SK-N-SH (cell line): ENCODE measurements at regions not wholly inside any gene's neighbourhood (a gene's known extent, or its start where the extent isn't known, plus 50 kb on each side); places are given as distances from the start of the nearest gene placed in this dataset.

ENCODE experiments used
- GATA2 ChIP-seq: sonication (generic); formaldehyde crosslinking; IDR thresholded peaks from 2 replicates; pipeline ENCODE4 v1.5.0; 2020; ENCODE audit warnings: mild to moderate bottlenecking, missing genetic modification reagents
- JUND ChIP-seq: IDR thresholded peaks from 2 replicates; pipeline ENCODE4 v1.4.0; 2012
- NRF1 ChIP-seq: IDR thresholded peaks from 2 replicates; pipeline ENCODE4 v1.6.1; 2012; ENCODE audit warnings: low read depth, mild to moderate bottlenecking, low read length
- POLR2AphosphoS5 ChIP-seq: IDR thresholded peaks from 2 replicates; pipeline ENCODE4 v1.6.1; 2012; ENCODE audit warnings: low read depth, low read length
- RFX5 ChIP-seq: IDR thresholded peaks from 2 replicates; pipeline ENCODE4 v1.6.1; 2012; ENCODE audit warnings: mild to moderate bottlenecking, improper control_type of control experiment, low read length
- SMC3 ChIP-seq: IDR thresholded peaks from 2 replicates; pipeline ENCODE4 v1.6.1; 2012; ENCODE audit warnings: low read depth, low read length, improper control_type of control experiment
- TEAD4 ChIP-seq: IDR thresholded peaks from 2 replicates; pipeline ENCODE4 v1.4.0; 2012; ENCODE audit warnings: mild to moderate bottlenecking, borderline replicate concordance; ENCODE audit not compliant: insufficient read depth
- YY1 ChIP-seq: IDR thresholded peaks from 2 replicates; pipeline ENCODE4 v1.4.0; 2012; ENCODE audit warnings: low read depth, mild to moderate bottlenecking
- TF ChIP-seq, protein P1 (sequence below): IDR thresholded peaks from 2 replicates; pipeline ENCODE4 v1.4.0; 2012; ENCODE audit warnings: low read depth
- TF ChIP-seq, protein P2 (sequence below): IDR thresholded peaks from 2 replicates; pipeline ENCODE4 v1.6.1; 2012; ENCODE audit warnings: mild to moderate bottlenecking, low read depth, low read length, moderate library complexity
- TF ChIP-seq, protein P3 (sequence below): fragments of 200-600 bp; sonication (generic); IDR thresholded peaks from 2 replicates; pipeline ENCODE4 v1.6.1; 2017; ENCODE audit warnings: antibody characterized with exemption, mild to moderate bottlenecking, moderate library complexity

DNA sequence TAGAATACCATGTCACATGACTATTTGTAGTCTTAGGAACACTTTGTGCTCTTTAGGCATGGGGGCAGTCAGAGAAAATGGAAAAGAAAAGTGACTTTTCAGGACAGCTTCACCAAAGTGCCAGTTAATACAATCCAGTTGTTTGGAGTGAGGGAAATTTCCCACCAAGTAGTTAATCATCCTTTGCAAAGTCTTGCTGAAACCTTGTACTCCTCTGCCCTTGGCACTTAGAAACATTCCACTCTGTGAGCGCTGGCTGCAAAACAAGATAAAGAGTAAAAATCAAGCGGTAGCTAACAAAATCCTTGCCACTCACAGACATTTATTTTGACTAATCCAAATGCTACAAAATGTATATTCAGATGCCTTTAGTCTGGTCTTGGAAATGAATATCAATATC is 229.2 kb upstream of the HSF2 start:
- no peak for TF ChIP-seq TEAD4
- TF ChIP-seq, protein P1, sequence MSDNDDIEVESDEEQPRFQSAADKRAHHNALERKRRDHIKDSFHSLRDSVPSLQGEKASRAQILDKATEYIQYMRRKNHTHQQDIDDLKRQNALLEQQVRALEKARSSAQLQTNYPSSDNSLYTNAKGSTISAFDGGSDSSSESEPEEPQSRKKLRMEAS = no peak
- TF ChIP-seq YY1 = no peak
- TF ChIP-seq, protein P2, sequence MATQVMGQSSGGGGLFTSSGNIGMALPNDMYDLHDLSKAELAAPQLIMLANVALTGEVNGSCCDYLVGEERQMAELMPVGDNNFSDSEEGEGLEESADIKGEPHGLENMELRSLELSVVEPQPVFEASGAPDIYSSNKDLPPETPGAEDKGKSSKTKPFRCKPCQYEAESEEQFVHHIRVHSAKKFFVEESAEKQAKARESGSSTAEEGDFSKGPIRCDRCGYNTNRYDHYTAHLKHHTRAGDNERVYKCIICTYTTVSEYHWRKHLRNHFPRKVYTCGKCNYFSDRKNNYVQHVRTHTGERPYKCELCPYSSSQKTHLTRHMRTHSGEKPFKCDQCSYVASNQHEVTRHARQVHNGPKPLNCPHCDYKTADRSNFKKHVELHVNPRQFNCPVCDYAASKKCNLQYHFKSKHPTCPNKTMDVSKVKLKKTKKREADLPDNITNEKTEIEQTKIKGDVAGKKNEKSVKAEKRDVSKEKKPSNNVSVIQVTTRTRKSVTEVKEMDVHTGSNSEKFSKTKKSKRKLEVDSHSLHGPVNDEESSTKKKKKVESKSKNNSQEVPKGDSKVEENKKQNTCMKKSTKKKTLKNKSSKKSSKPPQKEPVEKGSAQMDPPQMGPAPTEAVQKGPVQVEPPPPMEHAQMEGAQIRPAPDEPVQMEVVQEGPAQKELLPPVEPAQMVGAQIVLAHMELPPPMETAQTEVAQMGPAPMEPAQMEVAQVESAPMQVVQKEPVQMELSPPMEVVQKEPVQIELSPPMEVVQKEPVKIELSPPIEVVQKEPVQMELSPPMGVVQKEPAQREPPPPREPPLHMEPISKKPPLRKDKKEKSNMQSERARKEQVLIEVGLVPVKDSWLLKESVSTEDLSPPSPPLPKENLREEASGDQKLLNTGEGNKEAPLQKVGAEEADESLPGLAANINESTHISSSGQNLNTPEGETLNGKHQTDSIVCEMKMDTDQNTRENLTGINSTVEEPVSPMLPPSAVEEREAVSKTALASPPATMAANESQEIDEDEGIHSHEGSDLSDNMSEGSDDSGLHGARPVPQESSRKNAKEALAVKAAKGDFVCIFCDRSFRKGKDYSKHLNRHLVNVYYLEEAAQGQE = no peak
- TF ChIP-seq RFX5 = no peak
- TF ChIP-seq JUND = no peak
- no peak for TF ChIP-seq POLR2AphosphoS5
- TF ChIP-seq, protein P3, sequence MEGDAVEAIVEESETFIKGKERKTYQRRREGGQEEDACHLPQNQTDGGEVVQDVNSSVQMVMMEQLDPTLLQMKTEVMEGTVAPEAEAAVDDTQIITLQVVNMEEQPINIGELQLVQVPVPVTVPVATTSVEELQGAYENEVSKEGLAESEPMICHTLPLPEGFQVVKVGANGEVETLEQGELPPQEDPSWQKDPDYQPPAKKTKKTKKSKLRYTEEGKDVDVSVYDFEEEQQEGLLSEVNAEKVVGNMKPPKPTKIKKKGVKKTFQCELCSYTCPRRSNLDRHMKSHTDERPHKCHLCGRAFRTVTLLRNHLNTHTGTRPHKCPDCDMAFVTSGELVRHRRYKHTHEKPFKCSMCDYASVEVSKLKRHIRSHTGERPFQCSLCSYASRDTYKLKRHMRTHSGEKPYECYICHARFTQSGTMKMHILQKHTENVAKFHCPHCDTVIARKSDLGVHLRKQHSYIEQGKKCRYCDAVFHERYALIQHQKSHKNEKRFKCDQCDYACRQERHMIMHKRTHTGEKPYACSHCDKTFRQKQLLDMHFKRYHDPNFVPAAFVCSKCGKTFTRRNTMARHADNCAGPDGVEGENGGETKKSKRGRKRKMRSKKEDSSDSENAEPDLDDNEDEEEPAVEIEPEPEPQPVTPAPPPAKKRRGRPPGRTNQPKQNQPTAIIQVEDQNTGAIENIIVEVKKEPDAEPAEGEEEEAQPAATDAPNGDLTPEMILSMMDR = no peak
- no peak for TF ChIP-seq NRF1
- TF ChIP-seq SMC3 = no peak
- no peak for TF ChIP-seq GATA2 (CRISPR knock-in tag)
